ENCODE measurements at regions not wholly inside any gene's neighbourhood (a gene's known extent, or its start where the extent isn't known, plus 50 kb on each side); places are given as distances from the start of the nearest gene placed in this dataset.

GRCh38 chr6:92944132-92944531, 475.2 kb downstream of the EPHA7 start:
- H3K4me1 Mint-ChIP-seq, result no peaks in the 10 kb centered on the region
- ChIA-PET POLR2A (ENCODE audit: partially characterized antibody) (no interaction called here), CTCF (ENCODE audit: partially characterized antibody) (no interaction called here)
- no peak for DNase-seq
- H3K27me3 ChIP-seq (ENCODE audit: insufficient read depth, low read length), result no peaks in the 10 kb centered on the region
- no peaks in the 10 kb centered on the region for H3K9me3 ChIP-seq (ENCODE audit: control insufficient read depth in 1 of 2, low read length in 2 of 2)
- intact Hi-C loops (cut with micrococcal nuclease), result no loop called here
- no peak overlapping the region for H3K27ac Mint-ChIP-seq
- no peaks in the 10 kb centered on the region for H3K36me3 ChIP-seq (ENCODE audit: insufficient read depth, low read length)
- H3K27me3 Mint-ChIP-seq, result no peaks in the 10 kb centered on the region
- H3K27ac ChIP-seq (ENCODE audit: low read depth, low read length), result no peak overlapping the region
- peaks cover 0 to 8% (median 2%) of the 10 kb centered on the region in 8 donors for H3K9me3 Mint-ChIP-seq
- H3K4me3 Mint-ChIP-seq, result no peak overlapping the region
- no peaks in the 10 kb centered on the region for H3K36me3 Mint-ChIP-seq
- H3K4me3 ChIP-seq (ENCODE audit: low read length in 2 of 2), result no peak overlapping the region
- H3K4me1 ChIP-seq (ENCODE audit: insufficient read depth, low read length), result no peaks in the 10 kb centered on the region

- Mint-ChIP-seq H3K27ac (no peak overlapping the region), H3K9me3 (peaks cover 0 to 8% (median 2%) of the 10 kb centered on the region in 8 donors), H3K27me3 (no peaks in the 10 kb centered on the region), H3K4me3 (no peak overlapping the region), H3K36me3 (no peaks in the 10 kb centered on the region), H3K4me1 (no peaks in the 10 kb centered on the region)
- ChIA-PET POLR2A (ENCODE audit: partially characterized antibody) (no interaction called here), CTCF (ENCODE audit: partially characterized antibody) (no interaction called here)
- Histone ChIP-seq H3K36me3 (ENCODE audit: insufficient read depth, low read length) (no peaks in the 10 kb centered on the region), H3K27me3 (ENCODE audit: insufficient read depth, low read length) (no peaks in the 10 kb centered on the region), H3K4me1 (ENCODE audit: insufficient read depth, low read length) (no peaks in the 10 kb centered on the region), H3K9me3 (ENCODE audit: control insufficient read depth in 1 of 2, low read length in 2 of 2) (no peaks in the 10 kb centered on the region), H3K27ac (ENCODE audit: low read depth, low read length) (no peak overlapping the region), H3K4me3 (ENCODE audit: low read length in 2 of 2) (no peak overlapping the region)
- no peak for DNase-seq
- intact Hi-C loops (cut with micrococcal nuclease), result no loop called here
These were observed 476.8 kb downstream of the EPHA7 start for GRCh38 chr6:92942549-92942948.

DNA sequence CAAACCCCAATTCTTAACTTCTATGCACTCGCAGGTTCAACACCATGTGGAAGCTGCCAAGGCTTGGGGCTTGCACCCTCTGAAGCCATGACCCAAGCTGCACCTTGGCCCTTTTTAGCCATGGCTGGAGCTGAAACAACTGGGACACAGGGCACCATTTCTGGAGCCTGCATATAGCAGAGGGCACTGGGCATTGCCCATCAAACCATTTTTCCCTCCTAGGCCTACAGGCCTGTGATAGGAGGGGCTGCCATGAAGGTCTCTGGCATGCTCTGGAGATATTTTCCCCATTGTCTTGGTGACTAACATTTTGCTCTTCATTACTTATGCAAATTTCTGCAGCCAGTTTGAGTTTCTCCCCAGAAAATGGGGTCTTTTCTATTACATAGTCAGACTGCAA, 484.7 kb downstream of the EPHA7 start:
- H3K4me1 Mint-ChIP-seq, result no peaks in the 10 kb centered on the region
- H3K4me3 Mint-ChIP-seq, result no peak overlapping the region
- DNase-seq, result no peak
- POLR2A ChIA-PET (ENCODE audit: partially characterized antibody), result no interaction called here
- intact Hi-C loops (cut with micrococcal nuclease), result no loop called here
- Histone ChIP-seq H3K27ac (ENCODE audit: low read depth, low read length) (no peak overlapping the region), H3K27me3 (ENCODE audit: insufficient read depth, low read length) (no peaks in the 10 kb centered on the region), H3K9me3 (ENCODE audit: control insufficient read depth in 1 of 2, low read length in 2 of 2) (no peaks in the 10 kb centered on the region), H3K4me1 (ENCODE audit: insufficient read depth, low read length) (no peaks in the 10 kb centered on the region), H3K4me3 (ENCODE audit: low read length in 2 of 2) (no peak overlapping the region), H3K36me3 (ENCODE audit: insufficient read depth, low read length) (no peaks in the 10 kb centered on the region)
- peaks cover 0 to 11% (median 7%) of the 10 kb centered on the region in 8 donors for H3K9me3 Mint-ChIP-seq
- no peaks in the 10 kb centered on the region for H3K36me3 Mint-ChIP-seq
- no peak overlapping the region for H3K27ac Mint-ChIP-seq
- CTCF ChIA-PET (ENCODE audit: partially characterized antibody), result no interaction called here
- no peaks in the 10 kb centered on the region for H3K27me3 Mint-ChIP-seq

GRCh38 chr6:92930171-92930570, 489.2 kb downstream of the EPHA7 start:
- Histone ChIP-seq H3K27ac (ENCODE audit: low read depth, low read length) (no peak overlapping the region), H3K9me3 (ENCODE audit: control insufficient read depth in 1 of 2, low read length in 2 of 2) (no peaks in the 10 kb centered on the region), H3K36me3 (ENCODE audit: insufficient read depth, low read length) (no peaks in the 10 kb centered on the region), H3K27me3 (ENCODE audit: insufficient read depth, low read length) (no peaks in the 10 kb centered on the region), H3K4me3 (ENCODE audit: low read length in 2 of 2) (no peak overlapping the region), H3K4me1 (ENCODE audit: insufficient read depth, low read length) (no peaks in the 10 kb centered on the region)
- Mint-ChIP-seq H3K27me3 (no peaks in the 10 kb centered on the region), H3K36me3 (no peaks in the 10 kb centered on the region), H3K9me3 (peaks cover 0 to 11% (median 7%) of the 10 kb centered on the region in 8 donors), H3K4me1 (no peaks in the 10 kb centered on the region), H3K27ac (no peak overlapping the region), H3K4me3 (no peak overlapping the region)
- intact Hi-C loops (cut with micrococcal nuclease), result no loop called here
- no peak for DNase-seq
- ChIA-PET POLR2A (ENCODE audit: partially characterized antibody) (no interaction called here), CTCF (ENCODE audit: partially characterized antibody) (no interaction called here)

DNA sequence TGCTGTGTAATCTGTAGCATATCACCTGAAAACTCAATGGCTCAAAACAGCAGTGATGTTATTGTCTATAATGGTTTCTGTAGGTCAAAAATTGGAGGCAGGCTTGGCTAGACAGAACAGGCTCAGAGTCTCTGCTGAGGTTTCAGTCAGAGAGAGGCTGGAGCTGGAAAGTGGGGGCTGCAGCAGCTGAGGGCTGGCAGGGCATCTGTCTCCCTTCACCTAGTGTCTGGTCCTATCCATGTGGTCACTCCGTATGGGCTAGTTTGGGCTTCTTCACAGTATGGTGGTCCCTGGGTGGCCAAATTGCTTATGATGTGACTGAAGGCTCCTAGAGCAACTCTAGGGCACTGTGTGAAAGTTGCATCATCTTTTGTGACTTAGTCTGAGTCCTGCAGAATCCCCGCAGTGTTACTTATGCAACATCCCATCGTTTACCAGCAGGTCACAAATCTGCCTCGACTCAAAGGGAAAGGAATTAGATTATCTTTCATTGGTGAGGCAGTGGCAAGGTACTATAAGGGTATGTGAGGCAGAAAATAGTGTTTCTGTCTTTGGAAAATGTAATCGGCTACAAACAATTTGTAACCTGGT, 497.0 kb downstream of the EPHA7 start:
- POLR2A ChIA-PET (ENCODE audit: partially characterized antibody), result no interaction called here
- H3K4me1 ChIP-seq (ENCODE audit: insufficient read depth, low read length), result no peaks in the 10 kb centered on the region
- no peak overlapping the region for H3K4me3 ChIP-seq (ENCODE audit: low read length in 2 of 2)
- Mint-ChIP-seq H3K9me3 (peaks cover 0 to 8% (median 1%) of the 10 kb centered on the region in 8 donors), H3K36me3 (no peaks in the 10 kb centered on the region), H3K4me3 (no peak overlapping the region), H3K27ac (no peak overlapping the region), H3K4me1 (no peaks in the 10 kb centered on the region), H3K27me3 (no peaks in the 10 kb centered on the region)
- no peak overlapping the region for H3K27ac ChIP-seq (ENCODE audit: low read depth, low read length)
- no peak for DNase-seq
- CTCF ChIA-PET (ENCODE audit: partially characterized antibody), result no interaction called here
- intact Hi-C loops (cut with micrococcal nuclease), result no loop called here
- H3K36me3 ChIP-seq (ENCODE audit: insufficient read depth, low read length), result no peaks in the 10 kb centered on the region
- no peaks in the 10 kb centered on the region for H3K27me3 ChIP-seq (ENCODE audit: insufficient read depth, low read length)
- H3K9me3 ChIP-seq (ENCODE audit: control insufficient read depth in 1 of 2, low read length in 2 of 2), result no peaks in the 10 kb centered on the region

GRCh38 chr6:92915466-92915865, 503.9 kb downstream of the EPHA7 start:
- Mint-ChIP-seq H3K4me3 (no peak overlapping the region), H3K27ac (no peak overlapping the region), H3K9me3 (peaks cover 0 to 12% (median 7%) of the 10 kb centered on the region in 8 donors), H3K27me3 (no peaks in the 10 kb centered on the region), H3K4me1 (no peaks in the 10 kb centered on the region), H3K36me3 (no peaks in the 10 kb centered on the region)
- no peak for DNase-seq
- ChIA-PET POLR2A (ENCODE audit: partially characterized antibody) (no interaction called here), CTCF (ENCODE audit: partially characterized antibody) (no interaction called here)
- Histone ChIP-seq H3K9me3 (ENCODE audit: control insufficient read depth in 1 of 2, low read length in 2 of 2) (no peaks in the 10 kb centered on the region), H3K27me3 (ENCODE audit: insufficient read depth, low read length) (no peaks in the 10 kb centered on the region), H3K4me3 (ENCODE audit: low read length in 2 of 2) (no peak overlapping the region), H3K4me1 (ENCODE audit: insufficient read depth, low read length) (no peaks in the 10 kb centered on the region), H3K27ac (ENCODE audit: low read depth, low read length) (no peak overlapping the region), H3K36me3 (ENCODE audit: insufficient read depth, low read length) (no peaks in the 10 kb centered on the region)
- intact Hi-C loops (cut with micrococcal nuclease), result no loop called here

GRCh38 chr6:92911301-92911700, 508.1 kb downstream of the EPHA7 start:
- Histone ChIP-seq H3K27me3 (ENCODE audit: insufficient read depth, low read length) (no peaks in the 10 kb centered on the region), H3K4me3 (ENCODE audit: low read length in 2 of 2) (no peak overlapping the region), H3K9me3 (ENCODE audit: control insufficient read depth in 1 of 2, low read length in 2 of 2) (no peaks in the 10 kb centered on the region), H3K27ac (ENCODE audit: low read depth, low read length) (no peak overlapping the region), H3K36me3 (ENCODE audit: insufficient read depth, low read length) (no peaks in the 10 kb centered on the region), H3K4me1 (ENCODE audit: insufficient read depth, low read length) (no peaks in the 10 kb centered on the region)
- intact Hi-C loops (cut with micrococcal nuclease), result no loop called here
- Mint-ChIP-seq H3K27ac (no peak overlapping the region), H3K36me3 (no peaks in the 10 kb centered on the region), H3K27me3 (no peaks in the 10 kb centered on the region), H3K4me3 (no peak overlapping the region), H3K9me3 (peaks cover 0 to 9% (median 8%) of the 10 kb centered on the region in 8 donors), H3K4me1 (no peaks in the 10 kb centered on the region)
- CTCF ChIA-PET (ENCODE audit: partially characterized antibody), result no interaction called here
- POLR2A ChIA-PET (ENCODE audit: partially characterized antibody), result no interaction called here
- no peak for DNase-seq

DNA sequence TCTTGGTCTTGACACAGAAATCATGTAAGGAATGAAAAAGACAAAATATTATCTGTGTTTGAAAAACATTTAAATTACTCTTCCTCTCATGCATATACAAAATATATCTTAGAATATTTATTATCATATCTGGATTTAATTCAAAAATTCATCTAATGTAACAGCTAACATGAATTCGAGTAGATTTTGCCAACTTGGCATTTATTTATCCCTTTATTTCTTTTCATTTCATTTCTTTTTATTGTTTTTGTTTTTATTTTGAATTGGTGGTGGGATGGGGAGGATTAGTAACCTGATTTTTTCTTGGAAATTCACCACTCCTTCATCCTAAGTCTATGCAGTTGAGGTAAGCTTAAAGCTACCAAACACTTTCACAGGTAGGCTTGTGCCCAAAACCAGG, 508.7 kb downstream of the EPHA7 start:
- H3K27ac ChIP-seq (ENCODE audit: low read depth, low read length), result no peak overlapping the region
- ChIA-PET CTCF (ENCODE audit: partially characterized antibody) (no interaction called here), POLR2A (ENCODE audit: partially characterized antibody) (no interaction called here)
- H3K27me3 ChIP-seq (ENCODE audit: insufficient read depth, low read length), result no peaks in the 10 kb centered on the region
- no peaks in the 10 kb centered on the region for H3K27me3 Mint-ChIP-seq
- no peaks in the 10 kb centered on the region for H3K36me3 ChIP-seq (ENCODE audit: insufficient read depth, low read length)
- peaks cover 0 to 9% (median 7%) of the 10 kb centered on the region in 8 donors for H3K9me3 Mint-ChIP-seq
- H3K9me3 ChIP-seq (ENCODE audit: control insufficient read depth in 1 of 2, low read length in 2 of 2), result no peaks in the 10 kb centered on the region
- no peak for DNase-seq
- H3K4me3 ChIP-seq (ENCODE audit: low read length in 2 of 2), result no peak overlapping the region
- no peak overlapping the region for H3K4me3 Mint-ChIP-seq
- no peaks in the 10 kb centered on the region for H3K36me3 Mint-ChIP-seq
- no peaks in the 10 kb centered on the region for H3K4me1 ChIP-seq (ENCODE audit: insufficient read depth, low read length)
- intact Hi-C loops (cut with micrococcal nuclease), result no loop called here
- no peak overlapping the region for H3K27ac Mint-ChIP-seq
- no peaks in the 10 kb centered on the region for H3K4me1 Mint-ChIP-seq
